ENCODE measurements at regions not wholly inside any gene's neighbourhood (a gene's known extent, or its start where the extent isn't known, plus 50 kb on each side); places are given as distances from the start of the nearest gene placed in this dataset.

GRCh38 chr14:87508333-87508732, 484.6 kb downstream of the GALC start:
- CTCF ChIA-PET: no interaction called here
- H3K36me3 ChIP-seq (ENCODE audit: control insufficient read depth, insufficient read depth, low read length): no peaks in the 10 kb centered on the region
- no peak overlapping the region for H2AK5ac ChIP-seq (ENCODE audit: low read depth, low read length)

More at GRCh38 chr14:87508333-87508732, 484.6 kb downstream of the GALC start:
- Histone ChIP-seq H2AK9ac (replicated peaks; ENCODE audit: low read depth, low read length, poor library complexity) (no peak overlapping the region), H2BK20ac (ENCODE audit: low read depth, low read length) (no peak overlapping the region), H3K27ac (ENCODE audit: insufficient read depth, low read length) (no peak overlapping the region), H3K14ac (replicated peaks; ENCODE audit: low read depth, low read length) (no peak overlapping the region), H3K9me3 (ENCODE audit: control insufficient read depth, insufficient read depth, low read length) (no peaks in the 10 kb centered on the region; the same call in 1 of the 2 replicates), H4K20me1 (ENCODE audit: insufficient read depth, low read length) (no peaks in the 10 kb centered on the region), H2AFZ (replicated peaks; ENCODE audit: low read length, poor library complexity) (no peak overlapping the region), H3K23ac (ENCODE audit: low read depth, low read length) (no peak overlapping the region), H3K4ac (ENCODE audit: low read depth, low read length) (no peak overlapping the region), H3K79me1 (ENCODE audit: low read depth in 1 of 2, low read length in 2 of 2) (no peaks in the 10 kb centered on the region), H2BK15ac (ENCODE audit: low read depth, low read length) (no peak overlapping the region), H3K4me3 (ENCODE audit: insufficient read depth, low read depth, low read length) (no peak overlapping the region), H3K9me1 (ENCODE audit: insufficient read depth, low read length) (no peaks in the 10 kb centered on the region), H3K4me2 (ENCODE audit: low read depth, low read length) (no peak overlapping the region), H4K91ac (ENCODE audit: insufficient read depth, low read depth, low read length) (no peak overlapping the region), H3K56ac (ENCODE audit: extremely low read depth, insufficient read depth, low read length) (no peak overlapping the region), H4K5ac (ENCODE audit: low read depth, low read length) (no peak overlapping the region), H4K8ac (ENCODE audit: low read depth in 2 of 2, low read length in 2 of 2) (no peak overlapping the region), H3K27me3 (ENCODE audit: control insufficient read depth, insufficient read depth, low read length) (no peaks in the 10 kb centered on the region), H2BK5ac (ENCODE audit: low read depth, low read length, poor library complexity, severe bottlenecking) (no peak overlapping the region), H2BK120ac (ENCODE audit: low read depth, low read length) (no peak overlapping the region), H3K9ac (ENCODE audit: low read depth, low read length) (no peak overlapping the region), H3K18ac (ENCODE audit: low read depth, low read length) (no peak overlapping the region), H3K4me1 (ENCODE audit: control insufficient read depth, insufficient read depth, low read length) (no peaks in the 10 kb centered on the region)
- WGBS, 2 experiments (ENCODE audit: extremely low coverage in 2 of 2, insufficient read length in 1 of 2): no CpG with 5 or more reads among the region's 1 CpG
- POLR2A ChIA-PET (ENCODE audit: unreplicated experiment): no interaction called here
- no TSS peak for BruUV-seq (replicated peaks)
- in situ Hi-C loops (cut with MboI; ENCODE audit: low sequenced_read_pairs): no loop called here
- intact Hi-C loops (cut with micrococcal nuclease): no loop called here
- ATAC-seq (ENCODE audit: low read depth) (no peak), DNase-seq (no peak)
- TF ChIP-seq RFX5 (IDR thresholded peaks at IDR 0.05; ENCODE audit: low read depth, low read length) (no peak), POLR2A (IDR thresholded peaks at IDR 0.05; ENCODE audit: low read depth, low read length) (no peak), MAZ (IDR thresholded peaks at IDR 0.05; ENCODE audit: borderline replicate concordance, low read depth, low read length) (no peak), ELK1 (IDR thresholded peaks at IDR 0.05; ENCODE audit: borderline replicate concordance, low read depth, low read length) (no peak), MAFK (IDR thresholded peaks at IDR 0.05; ENCODE audit: low read depth, low read length) (no peak), USF2 (IDR thresholded peaks at IDR 0.05; ENCODE audit: low read depth, low read length) (no peak), RCOR1 (IDR thresholded peaks at IDR 0.05; ENCODE audit: insufficient replicate concordance, low read length) (no peak), BHLHE40 (IDR thresholded peaks at IDR 0.05; ENCODE audit: low read depth, low read length) (no peak), RAD21 (IDR thresholded peaks at IDR 0.05; ENCODE audit: low read length) (no peak), CTCF (conservative IDR thresholded peaks at IDR 0.05; ENCODE audit: low read depth, low read length) (no peak)
- dilution Hi-C loops (cut with HindIII; ENCODE audit: low sequenced_read_pairs, unreplicated experiment): no loop called here

Measured in IMR-90 (cell line).